SK-N-SH treated with all-trans-retinoic acid at 6 μM for 48 hours (cell line): ENCODE measurements at regions not wholly inside any gene's neighbourhood (a gene's known extent, or its start where the extent isn't known, plus 50 kb on each side); places are given as distances from the start of the nearest gene placed in this dataset.

Experiments used
- ATAC-seq: fragments of 200-7000 bp; cut with Tn5 transposase; 3 replicates; pipeline ENCODE4 v1.9.1; 2020; ENCODE audit warnings: mild to moderate bottlenecking, moderate library complexity
- ARNTL ChIP-seq: fragments of 450-650 bp; formaldehyde crosslinking; IDR thresholded peaks from 2 replicates; pipeline ENCODE4 v1.5.0; 2020; ENCODE audit warnings: low read depth, mild to moderate bottlenecking, moderate library complexity, borderline replicate concordance
- BACH2 ChIP-seq: fragments of 250-450 bp; sonication (Bioruptor Pico); IDR thresholded peaks from 2 replicates; pipeline ENCODE4 v1.9.0; 2021; ENCODE audit warnings: mild to moderate bottlenecking, borderline replicate concordance
- ESRRG ChIP-seq: fragments of 250-450 bp; sonication (Bioruptor Pico); IDR thresholded peaks from 2 replicates; pipeline ENCODE4 v1.6.1; 2021; ENCODE audit warnings: mild to moderate bottlenecking
- GLIS3 ChIP-seq: fragments of 250-450 bp; sonication (Bioruptor Pico); IDR thresholded peaks from 2 replicates; pipeline ENCODE4 v1.5.0; 2020; ENCODE audit warnings: mild to moderate bottlenecking, moderate library complexity
- ISL1 ChIP-seq: fragments of 250-450 bp; sonication (Bioruptor Pico); IDR thresholded peaks from 2 replicates; pipeline ENCODE4 v2.1.2; 2022; ENCODE audit warnings: mild to moderate bottlenecking, moderate library complexity
- OSR1 ChIP-seq: fragments of 250-450 bp; sonication (Bioruptor Pico); IDR thresholded peaks from 2 replicates; pipeline ENCODE4 v1.8.0; 2022; ENCODE audit warnings: moderate library complexity, mild to moderate bottlenecking, inconsistent platforms
- PPARA ChIP-seq: fragments of 250-450 bp; sonication (Bioruptor Pico); IDR thresholded peaks from 2 replicates; pipeline ENCODE4 v1.5.0; 2020; ENCODE audit warnings: mild to moderate bottlenecking, borderline replicate concordance
- SNAI2 ChIP-seq: fragments of 250-450 bp; sonication (Bioruptor Pico); IDR thresholded peaks from 2 replicates; pipeline ENCODE4 v1.5.0; 2020; ENCODE audit warnings: mild to moderate bottlenecking, moderate library complexity
- TCF4 ChIP-seq: fragments of 250-450 bp; sonication (Bioruptor Pico); IDR thresholded peaks from 2 replicates; pipeline ENCODE4 v1.8.0; 2021; ENCODE audit warnings: mild to moderate bottlenecking, moderate library complexity, borderline replicate concordance
- TOX ChIP-seq: fragments of 250-450 bp; sonication (Bioruptor Pico); IDR thresholded peaks from 2 replicates; pipeline ENCODE4 v1.8.0; 2021; ENCODE audit warnings: mild to moderate bottlenecking, moderate library complexity, borderline replicate concordance
- ZFP3 ChIP-seq: fragments of 250-450 bp; sonication (Bioruptor Pico); IDR thresholded peaks from 2 replicates; pipeline ENCODE4 v1.5.0; 2020; ENCODE audit warnings: mild to moderate bottlenecking, moderate library complexity
- ZFP30 ChIP-seq: fragments of 450-650 bp; formaldehyde crosslinking; IDR thresholded peaks from 2 replicates; pipeline ENCODE4 v1.5.0; 2022; ENCODE audit warnings: mild to moderate bottlenecking, moderate library complexity
- ZNF565 ChIP-seq: fragments of 450-650 bp; formaldehyde crosslinking; conservative IDR thresholded peaks from 2 replicates; pipeline ENCODE4 v1.5.0; 2020; ENCODE audit warnings: low read depth, mild to moderate bottlenecking, moderate library complexity
- ZNF70 ChIP-seq: fragments of 450-650 bp; formaldehyde crosslinking; IDR thresholded peaks from 2 replicates; pipeline ENCODE4 v1.5.0; 2020; ENCODE audit warnings: mild to moderate bottlenecking, moderate library complexity
- ZNF8 ChIP-seq: fragments of 450-650 bp; formaldehyde crosslinking; IDR thresholded peaks from 2 replicates; pipeline ENCODE4 v1.5.0; 2020; ENCODE audit warnings: mild to moderate bottlenecking, moderate library complexity
- TF ChIP-seq, protein P1 (sequence below): fragments of 250-450 bp; sonication (Bioruptor Pico); IDR thresholded peaks from 2 replicates; pipeline ENCODE4 v1.5.0; 2020; ENCODE audit warnings: mild to moderate bottlenecking, moderate library complexity
- TF ChIP-seq, protein P2 (sequence below): fragments of 250-450 bp; sonication (Bioruptor Pico); IDR thresholded peaks from 2 replicates; pipeline ENCODE4 v1.5.1; 2021; ENCODE audit warnings: mild to moderate bottlenecking, moderate library complexity
- TF ChIP-seq, protein P3 (sequence below): fragments of 250-450 bp; sonication (Bioruptor Pico); IDR thresholded peaks from 2 replicates; pipeline ENCODE4 v1.8.0; 2021; ENCODE audit warnings: low read depth, mild to moderate bottlenecking, moderate library complexity, borderline replicate concordance
- TF ChIP-seq, protein P4 (sequence below): fragments of 250-450 bp; sonication (Bioruptor Pico); IDR thresholded peaks from 2 replicates; pipeline ENCODE4 v1.5.1; 2020; ENCODE audit warnings: low read depth, mild to moderate bottlenecking, moderate library complexity
- TF ChIP-seq, protein P5 (sequence below): fragments of 250-450 bp; sonication (Bioruptor Pico); IDR thresholded peaks from 2 replicates; pipeline ENCODE4 v1.8.0; 2020; ENCODE audit warnings: mild to moderate bottlenecking, moderate library complexity, borderline replicate concordance

DNA sequence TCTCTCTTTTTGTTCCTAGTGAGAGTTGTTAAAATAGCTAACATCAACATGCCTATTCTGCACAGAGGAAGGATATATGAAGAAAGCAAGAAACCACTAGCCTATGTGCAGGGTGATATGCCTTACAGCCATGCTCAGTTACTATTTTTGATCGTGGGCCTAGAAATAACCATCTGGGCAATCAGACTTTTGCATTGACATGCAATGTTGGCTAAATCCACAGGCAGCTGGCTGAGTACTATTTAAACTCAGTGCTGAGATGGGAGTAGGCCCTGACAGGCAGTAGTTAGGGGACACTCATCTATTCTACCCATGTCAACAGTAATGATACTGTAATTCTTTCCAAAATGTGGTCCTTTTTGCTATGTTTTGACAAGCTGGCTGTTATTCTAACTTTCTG lies 89.6 kb downstream of the HDGFL1 start:
- no peak for ATAC-seq
- TF ChIP-seq ZFP3 (CRISPR knock-in tag) = no peak
- TF ChIP-seq ESRRG = no peak
- TF ChIP-seq OSR1 = no peak
- no peak for TF ChIP-seq BACH2 (CRISPR knock-in tag)
- TF ChIP-seq, protein P1, sequence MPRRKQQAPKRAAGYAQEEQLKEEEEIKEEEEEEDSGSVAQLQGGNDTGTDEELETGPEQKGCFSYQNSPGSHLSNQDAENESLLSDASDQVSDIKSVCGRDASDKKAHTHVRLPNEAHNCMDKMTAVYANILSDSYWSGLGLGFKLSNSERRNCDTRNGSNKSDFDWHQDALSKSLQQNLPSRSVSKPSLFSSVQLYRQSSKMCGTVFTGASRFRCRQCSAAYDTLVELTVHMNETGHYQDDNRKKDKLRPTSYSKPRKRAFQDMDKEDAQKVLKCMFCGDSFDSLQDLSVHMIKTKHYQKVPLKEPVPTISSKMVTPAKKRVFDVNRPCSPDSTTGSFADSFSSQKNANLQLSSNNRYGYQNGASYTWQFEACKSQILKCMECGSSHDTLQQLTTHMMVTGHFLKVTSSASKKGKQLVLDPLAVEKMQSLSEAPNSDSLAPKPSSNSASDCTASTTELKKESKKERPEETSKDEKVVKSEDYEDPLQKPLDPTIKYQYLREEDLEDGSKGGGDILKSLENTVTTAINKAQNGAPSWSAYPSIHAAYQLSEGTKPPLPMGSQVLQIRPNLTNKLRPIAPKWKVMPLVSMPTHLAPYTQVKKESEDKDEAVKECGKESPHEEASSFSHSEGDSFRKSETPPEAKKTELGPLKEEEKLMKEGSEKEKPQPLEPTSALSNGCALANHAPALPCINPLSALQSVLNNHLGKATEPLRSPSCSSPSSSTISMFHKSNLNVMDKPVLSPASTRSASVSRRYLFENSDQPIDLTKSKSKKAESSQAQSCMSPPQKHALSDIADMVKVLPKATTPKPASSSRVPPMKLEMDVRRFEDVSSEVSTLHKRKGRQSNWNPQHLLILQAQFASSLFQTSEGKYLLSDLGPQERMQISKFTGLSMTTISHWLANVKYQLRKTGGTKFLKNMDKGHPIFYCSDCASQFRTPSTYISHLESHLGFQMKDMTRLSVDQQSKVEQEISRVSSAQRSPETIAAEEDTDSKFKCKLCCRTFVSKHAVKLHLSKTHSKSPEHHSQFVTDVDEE (CRISPR knock-in tag) = no peak
- no peak for TF ChIP-seq GLIS3
- TF ChIP-seq, protein P2, sequence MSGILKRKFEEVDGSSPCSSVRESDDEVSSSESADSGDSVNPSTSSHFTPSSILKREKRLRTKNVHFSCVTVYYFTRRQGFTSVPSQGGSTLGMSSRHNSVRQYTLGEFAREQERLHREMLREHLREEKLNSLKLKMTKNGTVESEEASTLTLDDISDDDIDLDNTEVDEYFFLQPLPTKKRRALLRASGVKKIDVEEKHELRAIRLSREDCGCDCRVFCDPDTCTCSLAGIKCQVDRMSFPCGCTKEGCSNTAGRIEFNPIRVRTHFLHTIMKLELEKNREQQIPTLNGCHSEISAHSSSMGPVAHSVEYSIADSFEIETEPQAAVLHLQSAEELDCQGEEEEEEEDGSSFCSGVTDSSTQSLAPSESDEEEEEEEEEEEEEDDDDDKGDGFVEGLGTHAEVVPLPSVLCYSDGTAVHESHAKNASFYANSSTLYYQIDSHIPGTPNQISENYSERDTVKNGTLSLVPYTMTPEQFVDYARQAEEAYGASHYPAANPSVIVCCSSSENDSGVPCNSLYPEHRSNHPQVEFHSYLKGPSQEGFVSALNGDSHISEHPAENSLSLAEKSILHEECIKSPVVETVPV (CRISPR knock-in tag) = no peak
- TF ChIP-seq ZNF565 (CRISPR knock-in tag) = no peak
- TF ChIP-seq ZNF8 = no peak
- no peak for TF ChIP-seq ZFP30 (CRISPR knock-in tag)
- no peak for TF ChIP-seq ZNF70 (CRISPR knock-in tag)
- TF ChIP-seq PPARA = no peak
- TF ChIP-seq, protein P3, sequence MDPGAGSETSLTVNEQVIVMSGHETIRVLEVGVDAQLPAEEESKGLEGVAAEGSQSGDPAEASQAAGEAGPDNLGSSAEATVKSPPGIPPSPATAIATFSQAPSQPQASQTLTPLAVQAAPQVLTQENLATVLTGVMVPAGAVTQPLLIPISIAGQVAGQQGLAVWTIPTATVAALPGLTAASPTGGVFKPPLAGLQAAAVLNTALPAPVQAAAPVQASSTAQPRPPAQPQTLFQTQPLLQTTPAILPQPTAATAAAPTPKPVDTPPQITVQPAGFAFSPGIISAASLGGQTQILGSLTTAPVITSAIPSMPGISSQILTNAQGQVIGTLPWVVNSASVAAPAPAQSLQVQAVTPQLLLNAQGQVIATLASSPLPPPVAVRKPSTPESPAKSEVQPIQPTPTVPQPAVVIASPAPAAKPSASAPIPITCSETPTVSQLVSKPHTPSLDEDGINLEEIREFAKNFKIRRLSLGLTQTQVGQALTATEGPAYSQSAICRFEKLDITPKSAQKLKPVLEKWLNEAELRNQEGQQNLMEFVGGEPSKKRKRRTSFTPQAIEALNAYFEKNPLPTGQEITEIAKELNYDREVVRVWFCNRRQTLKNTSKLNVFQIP (CRISPR knock-in tag) = no peak
- no peak for TF ChIP-seq SNAI2
- no peak for TF ChIP-seq ARNTL (CRISPR knock-in tag)
- TF ChIP-seq TOX (CRISPR knock-in tag) = no peak
- no peak for TF ChIP-seq TCF4 (CRISPR knock-in tag)
- TF ChIP-seq ISL1 = no peak
- TF ChIP-seq, protein P4, sequence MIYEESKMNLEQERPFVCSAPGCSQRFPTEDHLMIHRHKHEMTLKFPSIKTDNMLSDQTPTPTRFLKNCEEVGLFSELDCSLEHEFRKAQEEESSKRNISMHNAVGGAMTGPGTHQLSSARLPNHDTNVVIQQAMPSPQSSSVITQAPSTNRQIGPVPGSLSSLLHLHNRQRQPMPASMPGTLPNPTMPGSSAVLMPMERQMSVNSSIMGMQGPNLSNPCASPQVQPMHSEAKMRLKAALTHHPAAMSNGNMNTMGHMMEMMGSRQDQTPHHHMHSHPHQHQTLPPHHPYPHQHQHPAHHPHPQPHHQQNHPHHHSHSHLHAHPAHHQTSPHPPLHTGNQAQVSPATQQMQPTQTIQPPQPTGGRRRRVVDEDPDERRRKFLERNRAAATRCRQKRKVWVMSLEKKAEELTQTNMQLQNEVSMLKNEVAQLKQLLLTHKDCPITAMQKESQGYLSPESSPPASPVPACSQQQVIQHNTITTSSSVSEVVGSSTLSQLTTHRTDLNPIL = no peak

DNA sequence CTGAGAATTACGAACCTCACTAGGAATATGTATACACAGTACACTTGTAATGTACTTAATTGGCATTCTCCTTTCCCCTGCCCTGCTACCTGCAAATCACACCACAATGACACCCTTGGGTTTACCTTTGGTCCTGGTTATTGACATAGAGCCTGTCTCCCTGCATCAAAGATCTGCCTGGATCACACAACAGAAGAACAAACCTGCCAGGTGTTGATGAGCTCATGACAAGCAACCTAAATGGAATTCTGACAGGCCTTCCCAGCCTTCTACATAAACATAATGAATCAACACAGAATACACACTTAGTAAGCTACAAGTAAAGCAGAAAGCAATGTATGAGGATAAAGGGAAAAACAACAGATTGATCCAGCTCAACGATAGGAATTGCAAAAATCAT lies 95.6 kb downstream of the HDGFL1 start:
- TF ChIP-seq ZNF8 (no peak), ZFP3 (CRISPR knock-in tag) (no peak)
- ATAC-seq = no peak

DNA sequence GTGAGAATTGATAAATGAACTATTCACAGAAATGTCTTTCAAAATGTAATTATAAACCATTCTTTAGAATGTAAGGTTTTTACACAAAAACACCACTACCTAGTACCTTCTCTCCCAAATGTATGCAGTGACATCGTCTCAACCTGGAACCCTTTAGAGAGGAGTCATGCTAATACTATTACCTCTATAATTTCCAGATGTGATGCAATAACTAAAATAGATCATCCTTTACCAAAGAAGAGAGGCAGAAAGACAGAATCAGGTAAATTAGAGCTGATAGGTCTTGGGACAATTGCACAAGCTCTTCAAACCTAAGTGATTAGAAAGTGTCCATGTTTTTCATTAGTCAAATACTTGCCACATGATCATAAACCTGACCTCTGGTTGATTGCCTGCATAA lies 96.7 kb downstream of the HDGFL1 start:
- no peak for ATAC-seq

More for the DNA sequence above, 96.7 kb downstream of the HDGFL1 start:
- no peak for TF ChIP-seq OSR1
- TF ChIP-seq GLIS3 = no peak
- TF ChIP-seq ZNF70 (CRISPR knock-in tag) = no peak
- no peak for TF ChIP-seq TOX (CRISPR knock-in tag)
- TF ChIP-seq, protein P1 (CRISPR knock-in tag) = no peak
- TF ChIP-seq, protein P4 = no peak
- TF ChIP-seq PPARA = no peak
- TF ChIP-seq ZFP3 (CRISPR knock-in tag) = no peak
- no peak for TF ChIP-seq TCF4 (CRISPR knock-in tag)
- TF ChIP-seq ZFP30 (CRISPR knock-in tag) = no peak
- TF ChIP-seq ZNF8 = no peak
- TF ChIP-seq, protein P3 (CRISPR knock-in tag) = no peak
- no peak for TF ChIP-seq ARNTL (CRISPR knock-in tag)
- no peak for TF ChIP-seq BACH2 (CRISPR knock-in tag)
- no peak for TF ChIP-seq ESRRG
- no peak for TF ChIP-seq ISL1
- TF ChIP-seq, protein P5, sequence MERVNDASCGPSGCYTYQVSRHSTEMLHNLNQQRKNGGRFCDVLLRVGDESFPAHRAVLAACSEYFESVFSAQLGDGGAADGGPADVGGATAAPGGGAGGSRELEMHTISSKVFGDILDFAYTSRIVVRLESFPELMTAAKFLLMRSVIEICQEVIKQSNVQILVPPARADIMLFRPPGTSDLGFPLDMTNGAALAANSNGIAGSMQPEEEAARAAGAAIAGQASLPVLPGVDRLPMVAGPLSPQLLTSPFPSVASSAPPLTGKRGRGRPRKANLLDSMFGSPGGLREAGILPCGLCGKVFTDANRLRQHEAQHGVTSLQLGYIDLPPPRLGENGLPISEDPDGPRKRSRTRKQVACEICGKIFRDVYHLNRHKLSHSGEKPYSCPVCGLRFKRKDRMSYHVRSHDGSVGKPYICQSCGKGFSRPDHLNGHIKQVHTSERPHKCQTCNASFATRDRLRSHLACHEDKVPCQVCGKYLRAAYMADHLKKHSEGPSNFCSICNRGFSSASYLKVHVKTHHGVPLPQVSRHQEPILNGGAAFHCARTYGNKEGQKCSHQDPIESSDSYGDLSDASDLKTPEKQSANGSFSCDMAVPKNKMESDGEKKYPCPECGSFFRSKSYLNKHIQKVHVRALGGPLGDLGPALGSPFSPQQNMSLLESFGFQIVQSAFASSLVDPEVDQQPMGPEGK (CRISPR knock-in tag) = no peak
- TF ChIP-seq SNAI2 = no peak
- TF ChIP-seq, all 23 proteins: peak for 0
